GM12891 (cell line): ENCODE measurements at regions not wholly inside any gene's neighbourhood (a gene's known extent, or its start where the extent isn't known, plus 50 kb on each side); places are given as distances from the start of the nearest gene placed in this dataset.

Experiments
- DNase-seq: peaks from one replicate; pipeline ENCODE4 v3.0.0; 2011; ENCODE audit warnings: low spot score; ENCODE audit not compliant: insufficient read length
- FAIRE-seq: peaks from 2 replicates; lab custom pipeline; 2011; peaks lifted over from hg19 to GRCh38; lab: Jason Lieb, UNC
- PAX5 ChIP-seq: IDR thresholded peaks from 2 replicates; pipeline ENCODE4 v1.6.1; 2011; ENCODE audit warnings: low read length, moderate library complexity, mild to moderate bottlenecking; ENCODE audit not compliant: insufficient read depth, severe bottlenecking
- POLR2A ChIP-seq: IDR thresholded peaks from 2 replicates; pipeline ENCODE4 v1.6.1; 2011; ENCODE audit warnings: low read depth, low read length, control low read depth
- POLR2AphosphoS5 ChIP-seq: IDR thresholded peaks from 2 replicates; pipeline ENCODE4 v1.6.1; 2011; ENCODE audit warnings: low read depth, low read length, control low read depth
- POU2F2 ChIP-seq: IDR thresholded peaks from 2 replicates; pipeline ENCODE4 v1.6.1; 2011; ENCODE audit warnings: low read depth, mild to moderate bottlenecking, control low read depth, low read length, moderate library complexity
- SPI1 ChIP-seq: IDR thresholded peaks from 2 replicates; pipeline ENCODE4 v1.6.1; 2011; ENCODE audit warnings: low read depth, low read length, control low read depth
- TAF1 ChIP-seq: IDR thresholded peaks from 2 replicates; pipeline ENCODE4 v1.6.1; 2011; ENCODE audit warnings: low read depth, low read length, control low read depth

DNA sequence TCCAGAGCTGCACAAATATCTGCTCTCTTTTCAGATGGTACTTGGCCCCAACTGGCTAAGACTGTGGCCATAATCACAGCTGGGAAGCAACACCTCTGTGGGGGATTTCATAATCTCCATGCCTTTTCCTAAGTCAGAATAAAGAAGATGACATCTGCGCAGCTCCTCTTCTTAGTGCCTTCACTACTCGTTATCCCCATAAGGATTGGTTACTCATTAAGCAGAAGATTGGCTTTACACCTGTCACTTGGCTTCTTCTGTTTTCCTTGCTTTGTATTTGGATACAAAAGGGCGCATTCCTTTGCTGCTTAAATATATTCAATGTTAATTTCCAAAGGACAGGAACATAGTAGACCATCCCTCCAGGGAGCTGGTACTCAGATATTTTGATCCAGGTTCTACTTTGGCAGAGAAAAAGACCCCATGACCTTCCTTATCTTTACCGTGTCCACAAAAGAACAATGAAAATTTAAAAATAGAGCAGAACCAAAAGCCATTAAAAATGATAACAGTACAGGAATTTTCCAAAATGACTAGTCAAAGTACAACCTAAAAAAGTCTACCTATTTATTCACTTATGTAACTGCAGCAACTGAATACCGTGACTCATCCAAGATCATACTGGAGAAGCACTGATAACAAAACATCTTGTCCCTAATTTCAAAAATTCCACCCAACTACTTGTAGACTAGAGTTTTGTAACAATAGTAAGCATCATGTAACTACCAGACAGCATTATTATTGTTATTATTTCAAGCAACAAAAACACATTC is 352.3 kb upstream of the TMPO start:
- TF ChIP-seq POU2F2 = no peak
- no peak for TF ChIP-seq POLR2AphosphoS5
- TF ChIP-seq PAX5 = no peak
- no peak for TF ChIP-seq SPI1
- no peak for TF ChIP-seq POLR2A
- TF ChIP-seq TAF1 = no peak
- no peak for FAIRE-seq
- DNase-seq = no peak

DNA sequence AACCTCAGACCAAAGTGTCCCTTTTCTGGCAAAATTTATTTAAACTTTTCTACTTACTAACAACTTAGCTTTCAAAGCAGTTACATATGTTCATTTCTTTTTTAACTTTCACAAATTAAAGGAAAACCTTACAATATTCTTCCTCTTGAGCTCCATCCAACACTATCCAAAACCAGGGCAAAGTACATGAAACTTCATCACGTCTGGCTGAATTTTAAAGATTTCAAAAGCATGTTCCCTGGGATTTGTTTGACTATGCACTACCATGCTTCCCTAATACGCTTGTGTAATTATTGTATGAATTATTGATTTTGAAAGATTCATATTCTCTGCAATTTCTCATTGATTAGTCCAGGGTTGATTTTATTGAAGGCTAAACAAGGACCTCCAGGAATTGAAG is 343.1 kb upstream of the TMPO start:
- FAIRE-seq (no peak), DNase-seq (no peak)
- TF ChIP-seq TAF1 = no peak
- TF ChIP-seq POLR2A = no peak
- no peak for TF ChIP-seq POU2F2
- TF ChIP-seq POLR2AphosphoS5 = no peak
- no peak for TF ChIP-seq PAX5
- TF ChIP-seq SPI1 = no peak

DNA sequence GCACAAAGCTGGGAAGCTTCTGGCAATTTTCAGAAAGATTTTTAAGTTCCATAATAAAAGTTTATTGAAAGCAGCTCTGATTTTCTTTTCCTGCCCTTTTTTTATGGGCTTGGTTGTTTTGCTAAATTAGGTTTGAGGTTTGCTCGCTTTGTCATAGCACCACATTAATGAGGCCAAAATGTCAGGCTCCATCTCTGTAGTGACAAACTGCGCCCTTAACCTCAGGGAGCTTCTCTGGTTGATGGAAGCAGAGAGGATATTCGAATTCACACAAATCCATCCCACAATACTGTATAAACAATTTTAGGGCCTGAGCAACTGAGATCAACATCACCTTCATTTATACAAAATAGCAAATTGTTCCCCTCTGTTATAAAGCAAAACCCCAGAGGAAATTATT is 342.6 kb upstream of the TMPO start:
- no peak for FAIRE-seq
- DNase-seq = no peak
- TF ChIP-seq POLR2A = no peak
- no peak for TF ChIP-seq POU2F2
- no peak for TF ChIP-seq POLR2AphosphoS5
- no peak for TF ChIP-seq PAX5
- no peak for TF ChIP-seq SPI1
- no peak for TF ChIP-seq TAF1

DNA sequence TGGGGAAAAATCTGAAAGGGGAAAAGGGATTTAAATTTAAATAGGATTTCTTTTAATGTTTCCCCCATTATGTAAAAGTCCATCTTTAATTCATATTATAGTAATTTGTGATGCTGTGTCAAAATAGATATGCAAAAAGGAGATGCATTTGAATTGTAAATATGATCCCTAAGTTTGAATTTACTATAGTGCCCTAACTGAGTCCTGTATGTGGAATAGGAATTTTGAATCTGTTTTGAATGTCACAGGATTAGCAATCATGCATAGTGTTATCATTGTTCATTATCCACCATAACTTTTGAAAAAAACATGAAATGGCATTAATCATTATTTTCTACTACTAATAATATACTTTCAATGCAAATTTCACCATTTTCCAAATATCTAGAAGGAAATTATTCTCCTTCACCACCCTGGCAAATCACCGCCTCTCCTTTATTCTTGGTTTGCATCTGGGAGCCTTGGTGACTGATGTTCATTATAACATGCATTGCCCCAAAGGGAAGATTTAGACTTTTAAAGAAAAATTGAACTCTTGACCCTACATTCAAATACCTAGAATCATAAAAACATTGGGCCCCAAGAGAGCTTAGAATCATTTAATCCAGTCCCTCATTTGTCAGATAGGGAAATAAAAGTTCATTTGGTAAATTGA is 341.5 kb upstream of the TMPO start:
- no peak for FAIRE-seq
- DNase-seq = no peak
- TF ChIP-seq SPI1 (no peak), POU2F2 (no peak), POLR2A (no peak), POLR2AphosphoS5 (no peak), TAF1 (no peak), PAX5 (no peak)

DNA sequence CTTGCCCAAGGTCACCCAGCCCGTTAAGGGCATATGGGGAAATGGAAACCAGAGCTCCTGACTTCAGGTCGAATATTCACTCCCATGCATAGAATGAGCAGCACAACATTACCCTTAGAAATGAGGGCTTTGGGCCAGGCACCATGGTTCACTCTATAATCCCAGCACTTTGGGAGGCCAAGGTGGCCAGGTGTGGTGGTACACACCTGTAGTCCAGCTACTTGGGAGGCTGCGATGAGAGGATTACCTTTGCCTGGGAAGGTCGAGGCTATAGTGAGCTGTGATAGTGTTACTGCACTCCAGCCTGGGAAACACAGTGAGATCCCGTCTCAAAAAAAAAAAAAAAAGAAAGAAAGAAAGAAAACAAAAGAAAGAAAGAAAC is 341.0 kb upstream of the TMPO start:
- TF ChIP-seq POLR2A (no peak), POLR2AphosphoS5 (no peak), TAF1 (no peak), POU2F2 (no peak), SPI1 (no peak), PAX5 (no peak)
- no peak for DNase-seq
- FAIRE-seq = no peak

DNA sequence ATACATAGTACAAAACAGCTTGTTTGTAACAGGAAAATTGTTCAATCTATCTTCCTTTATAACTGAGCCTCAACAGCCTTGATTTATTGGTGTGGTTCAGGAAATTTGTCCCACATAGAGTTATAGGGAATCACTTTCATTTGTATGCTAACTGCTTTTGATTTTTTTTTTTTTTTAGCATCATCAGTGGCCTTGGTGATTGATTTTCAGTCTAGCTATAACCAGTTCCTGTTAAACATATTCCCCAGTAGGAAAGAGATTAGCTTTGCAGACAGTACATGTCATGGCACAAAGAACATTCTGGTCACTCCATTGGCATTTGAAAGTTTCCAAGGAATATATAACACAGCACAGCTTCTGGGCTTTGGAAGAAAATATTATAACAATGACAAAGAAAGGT is 337.3 kb upstream of the TMPO start:
- DNase-seq (no peak), FAIRE-seq (no peak)
- TF ChIP-seq TAF1 (no peak), SPI1 (no peak), POLR2AphosphoS5 (no peak), PAX5 (no peak), POLR2A (no peak), POU2F2 (no peak)

DNA sequence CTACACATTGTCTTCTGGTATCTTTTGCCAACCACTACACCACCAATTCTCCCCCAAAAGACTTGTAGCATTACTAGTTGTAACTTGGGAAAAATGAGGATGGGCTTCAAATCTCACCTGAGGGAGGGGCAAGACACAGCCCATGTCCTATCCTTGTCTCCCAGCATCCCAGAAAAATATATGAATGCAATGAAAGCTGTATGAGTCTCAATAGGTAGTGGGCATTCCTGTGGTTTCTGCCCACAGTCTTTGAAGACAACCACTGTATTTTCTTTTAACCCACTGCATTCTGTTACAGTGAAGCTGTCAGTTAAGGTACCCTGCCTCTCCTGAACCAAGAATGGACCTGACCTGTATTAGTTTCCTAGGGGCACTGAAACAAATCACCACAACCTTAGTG is 336.2 kb upstream of the TMPO start:
- no peak for TF ChIP-seq POU2F2
- no peak for TF ChIP-seq TAF1
- TF ChIP-seq PAX5 = no peak
- no peak for TF ChIP-seq POLR2AphosphoS5
- TF ChIP-seq SPI1 = no peak
- no peak for TF ChIP-seq POLR2A
- no peak for DNase-seq
- no peak for FAIRE-seq

DNA sequence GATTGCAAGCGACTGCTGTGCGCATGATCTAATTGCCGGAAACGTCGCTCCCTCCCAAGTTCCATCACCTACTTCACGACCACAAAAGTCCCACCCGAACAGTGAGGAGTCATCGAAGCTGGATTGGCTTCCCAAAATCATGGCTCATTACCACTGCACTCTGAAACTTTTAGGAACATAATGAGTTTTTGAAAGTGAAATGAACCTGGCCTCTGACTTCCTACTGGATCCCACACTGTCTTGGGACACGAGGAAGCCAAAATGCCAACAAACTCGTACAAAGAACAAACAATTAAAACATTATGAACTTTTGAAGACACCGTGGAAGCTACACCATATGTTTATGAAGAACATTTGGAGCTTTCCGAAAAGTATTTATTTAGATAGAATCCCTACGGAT is 334.8 kb upstream of the TMPO start:
- TF ChIP-seq POLR2A (no peak), POLR2AphosphoS5 (no peak), PAX5 (no peak), TAF1 (no peak), SPI1 (no peak), POU2F2 (no peak)
- DNase-seq (no peak), FAIRE-seq (no peak)

DNA sequence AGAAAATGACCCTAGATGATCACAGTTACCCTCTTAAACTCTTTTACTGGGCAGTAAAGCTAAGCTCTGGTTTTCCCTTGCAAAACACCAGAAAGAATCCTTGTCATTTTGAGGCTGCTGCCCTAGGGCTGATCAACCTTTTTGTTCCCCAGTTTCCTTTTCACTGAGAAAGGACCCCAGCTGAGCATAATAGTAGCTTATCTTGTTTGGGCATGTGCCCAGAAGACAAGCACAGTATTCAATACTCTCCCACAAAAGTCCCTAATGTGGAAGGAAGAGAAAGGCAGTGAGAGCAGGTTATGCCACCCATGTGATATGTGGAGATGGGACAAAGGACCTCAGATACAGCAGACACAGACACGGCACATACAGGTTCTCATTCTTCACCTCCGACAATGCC is 332.6 kb upstream of the TMPO start:
- no peak for TF ChIP-seq POLR2A
- TF ChIP-seq POLR2AphosphoS5 = no peak
- no peak for TF ChIP-seq TAF1
- no peak for DNase-seq
- FAIRE-seq = no peak

DNA sequence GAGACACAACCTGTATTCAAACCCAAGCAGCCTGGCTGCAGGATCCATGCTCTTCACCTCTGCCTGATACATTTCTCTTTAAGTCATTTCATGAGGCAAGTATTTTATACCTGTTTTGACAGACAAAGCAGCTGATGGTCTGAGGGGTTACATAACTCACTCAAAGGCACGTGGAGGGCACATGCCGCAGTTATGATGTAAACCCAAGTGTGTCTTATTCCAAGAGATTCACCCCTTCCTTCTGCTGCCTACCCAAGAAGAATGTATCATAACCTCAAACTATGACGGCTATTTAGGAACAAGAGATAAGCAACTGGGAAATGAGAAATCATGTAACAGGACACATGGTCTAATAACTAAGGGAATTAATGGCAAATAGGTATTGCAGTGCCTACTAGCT is 329.8 kb upstream of the TMPO start:
- no peak for TF ChIP-seq POLR2A
- no peak for TF ChIP-seq PAX5
- no peak for TF ChIP-seq POLR2AphosphoS5
- no peak for TF ChIP-seq TAF1
- TF ChIP-seq POU2F2 = no peak
- TF ChIP-seq SPI1 = no peak

More for the DNA sequence above, 329.8 kb upstream of the TMPO start:
- DNase-seq (no peak), FAIRE-seq (no peak)
